Stomach (tissue), 8 donors: ENCODE measurements at regions not wholly inside any gene's neighbourhood (a gene's known extent, or its start where the extent isn't known, plus 50 kb on each side); places are given as distances from the start of the nearest gene placed in this dataset.

Experiments used
- DNase-seq, 2 donors: peaks; one replicate each; pipeline versions ENCODE4 v3.0.0 to v3.0.0-alpha.2; 2013 to 2019
- H3K27ac ChIP-seq, 5 donors: fragments of 200-600 bp in 4 of 5; sonication (generic) in 4 of 5; one replicate each; pipeline ENCODE4 v1.5.1; 2013 to 2019; ENCODE audit warnings: mild to moderate bottlenecking in 1 of 5, moderate library complexity in 1 of 5
- H3K27me3 ChIP-seq, 3 donors: fragments of 200-600 bp; sonication (generic); one replicate each; pipeline ENCODE4 v1.5.1; 2017 to 2019; ENCODE audit warnings: mixed run types in 1 of 3
- H3K36me3 ChIP-seq, 4 donors: fragments of 200-600 bp; sonication (generic); 1 replicate in 3 of 4; 2 replicates in 1 of 4; pipeline ENCODE4 v1.5.1; 2016 to 2019
- H3K4me1 ChIP-seq, 4 donors: fragments of 200-600 bp; sonication (generic); one replicate each; pipeline ENCODE4 v1.5.1; 2016 to 2019
- H3K4me3 ChIP-seq, 4 donors: fragments of 200-600 bp; sonication (generic) in 3 of 4; one replicate each; pipeline ENCODE4 v1.5.1; 2016 to 2019; ENCODE audit warnings: mild to moderate bottlenecking in 1 of 4
- H3K9me3 ChIP-seq, 4 donors: fragments of 200-600 bp; sonication (generic); one replicate each; pipeline ENCODE4 v1.5.1; 2016 to 2019
- CTCF ChIP-seq, 7 experiments: fragments of 450-650 bp in 4 of 7; fragments of 200-600 bp in 3 of 7; sonication (generic) in 3 of 7; IDR thresholded peaks; one replicate each; pipeline ENCODE4 v1.5.1; 2016 to 2019; ENCODE audit warnings: antibody characterized with exemption in 7 of 7, control low read depth in 2 of 7, mild to moderate bottlenecking in 1 of 7
- EP300 ChIP-seq: sonication (generic); formaldehyde crosslinking; IDR thresholded peaks from one replicate; pipeline ENCODE4 v1.6.1; 2017; ENCODE audit warnings: antibody characterized with exemption
- POLR2A ChIP-seq, 4 donors: fragments of 450-650 bp; IDR thresholded peaks; one replicate each; pipeline ENCODE4 v1.6.1; 2016; ENCODE audit warnings: antibody characterized with exemption in 4 of 4, control low read depth in 2 of 4, mild to moderate bottlenecking in 1 of 4, moderate library complexity in 1 of 4
- POLR2AphosphoS5 ChIP-seq, 3 donors: sonication (generic); formaldehyde crosslinking; IDR thresholded peaks; one replicate each; pipeline ENCODE4 v1.6.1; 2016; ENCODE audit warnings: antibody characterized with exemption in 3 of 3
- WGBS, 5 donors: extraction: QIAGEN DNeasy Blood & Tissue Kit in 3 of 5; methylation state at CpG; one replicate each; pipeline versions ENCODE4 v1.1.5 to v1.1.7; 2013 to 2018; 5-methylcytosine and 5-hydroxymethylcytosine counted together
- intact Hi-C: fragments of 100-400 bp; cut with DNase I; formaldehyde crosslinking; loops from one replicate; pipeline ENCODE4 v1.15.1; 2023; ENCODE audit warnings: low total_unique reads
- donor health status: healthy with polysubstance abuse.
- donor health status: Bipolar disorder and iron deficiency.
- donor health status: healthy.

- intact Hi-C loops = no loop called here
- Histone ChIP-seq H3K27me3 (no peaks in the 10 kb centered on the region), H3K4me1 (peaks cover 0 to 7% (median 2%) of the 10 kb centered on the region in 4 donors), H3K4me3 (no peak overlapping the region), H3K9me3 (no peaks in the 10 kb centered on the region), H3K36me3 (no peaks in the 10 kb centered on the region), H3K27ac (no peak overlapping the region)
- WGBS, 5 donors = 52 to 66% (median 62%) methylated on average over 9 of the region's 9 CpGs
- no peak for TF ChIP-seq POLR2A (IDR thresholded peaks at IDR 0.05)
- no peak for TF ChIP-seq CTCF (IDR thresholded peaks at IDR 0.05)
- TF ChIP-seq EP300 = no peak
- no peak for TF ChIP-seq POLR2AphosphoS5 (IDR thresholded peaks at IDR 0.05)
- no peak for DNase-seq
Observed at GRCh38 chr20:12925863-12926793, 82.6 kb upstream of the SPTLC3 start.

- H3K27me3 ChIP-seq = no peaks in the 10 kb centered on the region
- no peak for TF ChIP-seq CTCF (IDR thresholded peaks at IDR 0.05)
- TF ChIP-seq POLR2AphosphoS5 (IDR thresholded peaks at IDR 0.05) = no peak
- no peak for TF ChIP-seq EP300
- no peak for TF ChIP-seq POLR2A (IDR thresholded peaks at IDR 0.05)
- no peak for DNase-seq
- no peak overlapping the region for H3K27ac ChIP-seq
- H3K4me3 ChIP-seq = no peak overlapping the region
- WGBS, 5 donors = 85 to 92% (median 87%) methylated on average over 5 of the region's 5 CpGs
- H3K36me3 ChIP-seq = no peaks in the 10 kb centered on the region
- intact Hi-C loops = no loop called here
- H3K4me1 ChIP-seq = peaks cover 0 to 7% (median 2%) of the 10 kb centered on the region in 4 donors
- no peaks in the 10 kb centered on the region for H3K9me3 ChIP-seq
Observed at GRCh38 chr20:12927489-12927888, 81.3 kb upstream of the SPTLC3 start.

GRCh38 chr20:12928358-12928754, 80.4 kb upstream of the SPTLC3 start:
- no peak for DNase-seq
- Histone ChIP-seq H3K27me3 (no peaks in the 10 kb centered on the region), H3K27ac (no peak overlapping the region), H3K4me1 (peaks cover 0 to 7% (median 2%) of the 10 kb centered on the region in 4 donors), H3K9me3 (no peaks in the 10 kb centered on the region), H3K4me3 (no peak overlapping the region), H3K36me3 (no peaks in the 10 kb centered on the region)
- TF ChIP-seq POLR2A (IDR thresholded peaks at IDR 0.05) = no peak
- TF ChIP-seq EP300 = no peak
- no peak for TF ChIP-seq POLR2AphosphoS5 (IDR thresholded peaks at IDR 0.05)
- TF ChIP-seq CTCF (IDR thresholded peaks at IDR 0.05) = no peak
- intact Hi-C loops = no loop called here
- 89 to 100% (median 93%) methylated on average over 1 of the region's 1 CpG for WGBS, 5 donors

- Histone ChIP-seq H3K9me3 (no peaks in the 10 kb centered on the region), H3K27ac (no peak overlapping the region), H3K36me3 (no peaks in the 10 kb centered on the region), H3K27me3 (no peaks in the 10 kb centered on the region), H3K4me3 (no peak overlapping the region), H3K4me1 (peaks cover 0 to 7% (median 2%) of the 10 kb centered on the region in 4 donors)
- WGBS, 5 donors = 42 to 58% (median 54%) methylated on average over 4 of the region's 4 CpGs
- intact Hi-C loops = no loop called here
- no peak for TF ChIP-seq EP300
- peak in 1 of 2 donors; percentile 30 for DNase-seq
Observed at GRCh38 chr20:12928755-12929401, 79.9 kb upstream of the SPTLC3 start.
